ENCODE measurements at regions not wholly inside any gene's neighbourhood (a gene's known extent, or its start where the extent isn't known, plus 50 kb on each side); places are given as distances from the start of the nearest gene placed in this dataset.
"Not testable (repeated sequence)": the region's sequence is repeated elsewhere in the genome, so short reads cannot be mapped to it uniquely, and the experiment has no call there.

- DNase-seq, result no peak
These were observed 1318.0 kb upstream of the TENM4 start for GRCh38 chr11:80758787-80759186.

- DNase-seq, result no peak
These were observed 1307.5 kb upstream of the TENM4 start for GRCh38 chr11:80748207-80748925.

GRCh38 chr11:80746300-80746699 lies 1305.5 kb upstream of the TENM4 start:
- DNase-seq, result no peak

GRCh38 chr11:80745416-80745815 lies 1304.6 kb upstream of the TENM4 start:
- DNase-seq, result no peak

- no peak for DNase-seq
These were observed 1293.0 kb upstream of the TENM4 start for GRCh38 chr11:80733790-80734189.

- DNase-seq, result no peak
These were observed 1292.5 kb upstream of the TENM4 start for GRCh38 chr11:80733361-80733760.

GRCh38 chr11:80727315-80727714 lies 1286.5 kb upstream of the TENM4 start:
- DNase-seq, result no peak

GRCh38 chr11:80726236-80726635 lies 1285.4 kb upstream of the TENM4 start:
- DNase-seq, result no peak

GRCh38 chr11:80724366-80724765 lies 1283.5 kb upstream of the TENM4 start:
- no peak for DNase-seq

GRCh38 chr11:80722629-80723028 lies 1281.8 kb upstream of the TENM4 start:
- DNase-seq, result no peak

- DNase-seq, result no peak
These were observed 1279.5 kb upstream of the TENM4 start for GRCh38 chr11:80720295-80720694.

GRCh38 chr11:80719292-80719646 lies 1278.4 kb upstream of the TENM4 start:
- DNase-seq, result no peak

GRCh38 chr11:80718611-80719291 lies 1277.9 kb upstream of the TENM4 start:
- no peak for DNase-seq

- DNase-seq, result no peak
These were observed 1261.4 kb upstream of the TENM4 start for GRCh38 chr11:80702264-80702663.

- DNase-seq, result no peak
These were observed 1259.6 kb upstream of the TENM4 start for GRCh38 chr11:80700386-80700785.

- not testable (repeated sequence) for DNase-seq
These were observed 1258.8 kb upstream of the TENM4 start for GRCh38 chr11:80699406-80700177.

GRCh38 chr11:80698637-80699036 lies 1257.8 kb upstream of the TENM4 start:
- no peak for DNase-seq

- DNase-seq, result no peak
These were observed 1253.6 kb upstream of the TENM4 start for GRCh38 chr11:80694385-80694784.

- no peak for DNase-seq
These were observed 1247.1 kb upstream of the TENM4 start for GRCh38 chr11:80687941-80688340.

- DNase-seq, result no peak
These were observed 1246.1 kb upstream of the TENM4 start for GRCh38 chr11:80686889-80687288.

- DNase-seq, result no peak
These were observed 1232.7 kb upstream of the TENM4 start for GRCh38 chr11:80673566-80673965.

- no peak for DNase-seq
These were observed 1228.8 kb upstream of the TENM4 start for GRCh38 chr11:80669620-80670019.

- no peak for DNase-seq
These were observed 1227.2 kb upstream of the TENM4 start for GRCh38 chr11:80668039-80668438.

Measured in left kidney (tissue), 1 donor.